Spinal cord (tissue), 9 donors: ENCODE measurements at regions not wholly inside any gene's neighbourhood (a gene's known extent, or its start where the extent isn't known, plus 50 kb on each side); places are given as distances from the start of the nearest gene placed in this dataset.

Experiments
- DNase-seq, 6 donors: peaks; one replicate each; pipeline versions ENCODE4 v3.0.0 to v3.0.0-alpha.2; 2013 to 2015; ENCODE audit warnings: low spot score in 6 of 6, low read depth in 4 of 6
- H3K27ac ChIP-seq: one replicate; pipeline ENCODE4 v1.5.1; 2013; ENCODE audit warnings: low read depth, low read length, control low read depth
- H3K27me3 ChIP-seq: one replicate; pipeline ENCODE4 v1.6.1; 2013; ENCODE audit warnings: low read length; ENCODE audit not compliant: control insufficient read depth, insufficient read depth
- H3K36me3 ChIP-seq: one replicate; pipeline ENCODE4 v1.6.1; 2013; ENCODE audit warnings: low read length; ENCODE audit not compliant: control insufficient read depth, insufficient read depth
- H3K4me1 ChIP-seq: one replicate; pipeline ENCODE4 v1.6.1; 2013; ENCODE audit warnings: low read length; ENCODE audit not compliant: control insufficient read depth, insufficient read depth
- H3K4me3 ChIP-seq: one replicate; pipeline ENCODE4 v1.5.1; 2013; ENCODE audit warnings: low read depth, low read length, control low read depth
- H3K9me3 ChIP-seq: one replicate; pipeline ENCODE4 v1.6.1; 2013; ENCODE audit warnings: low read length; ENCODE audit not compliant: control insufficient read depth, insufficient read depth
- WGBS: methylation state at CpG from one replicate; pipeline ENCODE4 v1.1.5; 2013; ENCODE audit warnings: missing lambda C conversion rate; ENCODE audit not compliant: insufficient coverage; 5-methylcytosine and 5-hydroxymethylcytosine counted together
- donor health status: healthy.

- WGBS = 88% methylated on average over 1 of the region's 3 CpGs
Measured at GRCh38 chr15:87777054-87777561, 479.4 kb downstream of the NTRK3 start.

DNA sequence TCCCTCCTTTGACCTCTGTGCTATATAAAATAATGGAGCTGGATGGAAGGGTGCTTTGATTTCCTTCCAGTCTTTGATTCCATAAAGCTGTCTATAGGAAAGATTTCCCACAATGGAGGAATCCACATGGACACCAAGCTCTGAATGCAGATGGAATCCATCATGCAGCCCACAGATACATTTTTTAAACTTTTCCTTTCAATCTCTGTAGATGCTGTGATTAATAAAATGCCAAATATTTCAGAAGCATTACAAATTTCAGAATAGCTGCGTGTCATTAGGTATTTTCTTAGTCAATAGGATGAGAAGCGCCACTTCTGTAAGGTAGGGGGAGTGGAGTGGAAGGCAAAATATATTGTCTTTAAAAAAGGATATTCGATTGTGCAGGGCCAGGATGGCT is 489.0 kb downstream of the NTRK3 start:
- WGBS = 79% methylated on average over 3 of the region's 3 CpGs
- no peaks in the 10 kb centered on the region for H3K36me3 ChIP-seq
- no peaks in the 10 kb centered on the region for H3K9me3 ChIP-seq
- H3K4me3 ChIP-seq = no peak overlapping the region
- peaks cover 6% of the 10 kb centered on the region for H3K4me1 ChIP-seq
- DNase-seq = no peak
- H3K27me3 ChIP-seq = no peaks in the 10 kb centered on the region
- no peak overlapping the region for H3K27ac ChIP-seq

More at GRCh38 chr15:87777054-87777561, 479.4 kb downstream of the NTRK3 start:
- no peaks in the 10 kb centered on the region for H3K9me3 ChIP-seq
- peak in 1 of 6 donors; percentile 22 for DNase-seq
- H3K36me3 ChIP-seq = no peaks in the 10 kb centered on the region
- H3K27me3 ChIP-seq = no peaks in the 10 kb centered on the region
- no peak overlapping the region for H3K4me3 ChIP-seq
- H3K27ac ChIP-seq = no peak overlapping the region
- no peaks in the 10 kb centered on the region for H3K4me1 ChIP-seq

- 47% methylated on average over 3 of the region's 4 CpGs for WGBS
- Histone ChIP-seq H3K27me3 (no peaks in the 10 kb centered on the region), H3K4me1 (peaks cover 6% of the 10 kb centered on the region), H3K4me3 (no peak overlapping the region), H3K27ac (peak overlapping the region; percentile 1), H3K36me3 (no peaks in the 10 kb centered on the region), H3K9me3 (no peaks in the 10 kb centered on the region)
- peak in 3 of 6 donors; percentile 33 to 66 (median 59) for DNase-seq
Measured at GRCh38 chr15:87764461-87765240, 491.9 kb downstream of the NTRK3 start.

- 66% methylated on average over 4 of the region's 9 CpGs for WGBS
- H3K27me3 ChIP-seq = no peaks in the 10 kb centered on the region
Measured at GRCh38 chr15:87763837-87764236, 492.7 kb downstream of the NTRK3 start.

DNA sequence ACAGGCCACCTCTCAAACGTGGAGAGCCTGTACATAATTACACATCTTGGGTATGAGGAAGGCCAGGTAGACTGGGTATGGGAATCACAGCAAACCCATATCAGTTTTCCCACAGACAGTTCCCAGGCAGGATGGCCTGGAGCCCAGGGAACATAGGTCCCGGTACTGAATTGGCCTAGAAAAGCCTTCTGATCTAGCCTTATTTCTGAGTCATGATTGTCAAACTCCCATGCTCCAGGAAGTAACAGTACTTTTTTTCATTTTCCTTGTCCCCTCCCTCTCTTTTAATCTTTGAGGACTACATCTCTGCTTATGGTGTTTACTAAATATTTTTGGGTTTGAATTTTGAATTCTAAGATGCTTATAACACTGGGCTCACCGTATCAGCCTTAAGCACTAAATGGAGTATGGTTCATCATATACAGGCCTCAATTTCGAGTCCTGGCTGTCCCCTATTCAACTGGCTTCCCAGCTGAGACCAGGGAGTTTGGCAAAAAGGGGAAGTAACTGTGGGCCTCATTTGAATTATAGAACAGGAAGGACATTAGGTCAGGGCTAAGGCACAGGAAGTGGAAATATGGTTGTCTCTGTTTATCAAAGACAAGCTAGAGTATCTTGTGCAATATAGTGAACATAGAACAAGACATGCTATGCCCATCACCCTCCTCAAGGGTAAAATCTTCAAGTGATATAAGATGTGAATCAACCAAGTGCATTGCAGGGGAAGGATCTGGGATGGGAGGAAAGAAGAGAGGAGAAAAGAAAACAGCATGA is 494.6 kb downstream of the NTRK3 start:
- Histone ChIP-seq H3K27me3 (no peaks in the 10 kb centered on the region), H3K27ac (no peak overlapping the region), H3K9me3 (no peaks in the 10 kb centered on the region), H3K36me3 (no peaks in the 10 kb centered on the region), H3K4me3 (no peak overlapping the region), H3K4me1 (peaks cover 6% of the 10 kb centered on the region)
- no peak for DNase-seq
- WGBS = 83% methylated on average over 1 of the region's 4 CpGs

More at GRCh38 chr15:87763837-87764236, 492.7 kb downstream of the NTRK3 start:
- no peaks in the 10 kb centered on the region for H3K9me3 ChIP-seq
- H3K4me3 ChIP-seq = no peak overlapping the region
- H3K4me1 ChIP-seq = peaks cover 6% of the 10 kb centered on the region
- H3K27ac ChIP-seq = no peak overlapping the region
- peak in 2 of 6 donors; percentile 10 to 66 for DNase-seq
- no peaks in the 10 kb centered on the region for H3K36me3 ChIP-seq

- no peaks in the 10 kb centered on the region for H3K36me3 ChIP-seq
- 80% methylated on average over 1 of the region's 3 CpGs for WGBS
- H3K27ac ChIP-seq = no peak overlapping the region
- no peak for DNase-seq
- no peak overlapping the region for H3K4me3 ChIP-seq
- peaks cover 6% of the 10 kb centered on the region for H3K4me1 ChIP-seq
- H3K9me3 ChIP-seq = no peaks in the 10 kb centered on the region
- no peaks in the 10 kb centered on the region for H3K27me3 ChIP-seq
Measured at GRCh38 chr15:87760547-87761314, 495.8 kb downstream of the NTRK3 start.

- Histone ChIP-seq H3K36me3 (no peaks in the 10 kb centered on the region), H3K27ac (no peak overlapping the region), H3K4me3 (no peak overlapping the region), H3K9me3 (no peaks in the 10 kb centered on the region), H3K27me3 (no peaks in the 10 kb centered on the region), H3K4me1 (peaks cover under 1% of the 10 kb centered on the region)
- 62% methylated on average over 5 of the region's 9 CpGs for WGBS
- no peak for DNase-seq
Measured at GRCh38 chr15:87758794-87759418, 497.6 kb downstream of the NTRK3 start.

- H3K4me1 ChIP-seq = no peaks in the 10 kb centered on the region
- H3K4me3 ChIP-seq = no peak overlapping the region
- no peaks in the 10 kb centered on the region for H3K27me3 ChIP-seq
- 100% methylated on average over 1 of the region's 7 CpGs for WGBS
- H3K9me3 ChIP-seq = no peaks in the 10 kb centered on the region
- no peak for DNase-seq
- H3K27ac ChIP-seq = no peak overlapping the region
- no peaks in the 10 kb centered on the region for H3K36me3 ChIP-seq
Measured at GRCh38 chr15:87757084-87757483, 499.5 kb downstream of the NTRK3 start.

- no peak for DNase-seq
- H3K4me1 ChIP-seq = no peaks in the 10 kb centered on the region
- no peaks in the 10 kb centered on the region for H3K36me3 ChIP-seq
- H3K27ac ChIP-seq = no peak overlapping the region
- WGBS = 83% methylated on average over 1 of the region's 3 CpGs
- no peak overlapping the region for H3K4me3 ChIP-seq
- no peaks in the 10 kb centered on the region for H3K27me3 ChIP-seq
- H3K9me3 ChIP-seq = no peaks in the 10 kb centered on the region
Measured at GRCh38 chr15:87756072-87756471, 500.5 kb downstream of the NTRK3 start.
